ENCODE measurements at regions not wholly inside any gene's neighbourhood (a gene's known extent, or its start where the extent isn't known, plus 50 kb on each side); places are given as distances from the start of the nearest gene placed in this dataset.

DNA sequence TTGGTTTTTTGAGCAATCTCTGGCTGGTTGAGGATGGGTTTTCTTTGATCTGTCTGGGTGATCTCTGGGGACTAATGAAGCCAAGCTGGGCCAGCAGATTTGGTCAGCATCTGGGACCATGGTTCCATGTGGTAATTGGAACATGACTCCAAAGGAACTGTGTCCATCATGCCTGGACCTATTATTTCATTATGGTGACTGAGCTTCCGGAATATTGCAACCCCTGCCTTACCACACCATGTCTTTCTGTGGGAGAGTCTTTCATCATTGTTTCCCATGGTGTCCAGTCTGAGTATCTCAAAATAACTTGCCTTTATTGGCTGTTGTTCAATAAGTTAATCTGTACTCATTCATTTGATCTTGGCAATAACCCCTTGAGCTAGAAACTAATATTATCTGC, 624.9 kb upstream of the TBX3 start:
- H3K9ac ChIP-seq (ENCODE audit: low read depth in 1 of 2, low read length in 2 of 2): no peak overlapping the region
- TF ChIP-seq, protein P1, sequence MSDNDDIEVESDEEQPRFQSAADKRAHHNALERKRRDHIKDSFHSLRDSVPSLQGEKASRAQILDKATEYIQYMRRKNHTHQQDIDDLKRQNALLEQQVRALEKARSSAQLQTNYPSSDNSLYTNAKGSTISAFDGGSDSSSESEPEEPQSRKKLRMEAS (IDR thresholded peaks at IDR 0.05): no peak
- TF ChIP-seq, protein P2, sequence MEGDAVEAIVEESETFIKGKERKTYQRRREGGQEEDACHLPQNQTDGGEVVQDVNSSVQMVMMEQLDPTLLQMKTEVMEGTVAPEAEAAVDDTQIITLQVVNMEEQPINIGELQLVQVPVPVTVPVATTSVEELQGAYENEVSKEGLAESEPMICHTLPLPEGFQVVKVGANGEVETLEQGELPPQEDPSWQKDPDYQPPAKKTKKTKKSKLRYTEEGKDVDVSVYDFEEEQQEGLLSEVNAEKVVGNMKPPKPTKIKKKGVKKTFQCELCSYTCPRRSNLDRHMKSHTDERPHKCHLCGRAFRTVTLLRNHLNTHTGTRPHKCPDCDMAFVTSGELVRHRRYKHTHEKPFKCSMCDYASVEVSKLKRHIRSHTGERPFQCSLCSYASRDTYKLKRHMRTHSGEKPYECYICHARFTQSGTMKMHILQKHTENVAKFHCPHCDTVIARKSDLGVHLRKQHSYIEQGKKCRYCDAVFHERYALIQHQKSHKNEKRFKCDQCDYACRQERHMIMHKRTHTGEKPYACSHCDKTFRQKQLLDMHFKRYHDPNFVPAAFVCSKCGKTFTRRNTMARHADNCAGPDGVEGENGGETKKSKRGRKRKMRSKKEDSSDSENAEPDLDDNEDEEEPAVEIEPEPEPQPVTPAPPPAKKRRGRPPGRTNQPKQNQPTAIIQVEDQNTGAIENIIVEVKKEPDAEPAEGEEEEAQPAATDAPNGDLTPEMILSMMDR (IDR thresholded peaks at IDR 0.05; ENCODE audit: low read depth, low read length, missing input control): no peak
- TF ChIP-seq HNF4A (conservative IDR thresholded peaks at IDR 0.05) (no peak), FOXA2 (IDR thresholded peaks at IDR 0.05) (no peak), TAF1 (conservative IDR thresholded peaks at IDR 0.05) (no peak)
- TF ChIP-seq, protein P3, sequence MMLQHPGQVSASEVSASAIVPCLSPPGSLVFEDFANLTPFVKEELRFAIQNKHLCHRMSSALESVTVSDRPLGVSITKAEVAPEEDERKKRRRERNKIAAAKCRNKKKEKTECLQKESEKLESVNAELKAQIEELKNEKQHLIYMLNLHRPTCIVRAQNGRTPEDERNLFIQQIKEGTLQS (IDR thresholded peaks at IDR 0.05): no peak
- no peaks in the 10 kb centered on the region for H3K9me3 ChIP-seq (ENCODE audit: control insufficient read depth in 4 of 4, low read length in 3 of 4)
- WGBS: 97% methylated on average over 1 of the region's 1 CpG
- no peak for DNase-seq (ENCODE audit: low spot score)
- no peak overlapping the region for H3K4me3 ChIP-seq (ENCODE audit: low read depth in 1 of 3, low read length in 3 of 3)
- no peaks in the 10 kb centered on the region for H3K4me1 ChIP-seq (ENCODE audit: control insufficient read depth in 4 of 4, insufficient read depth in 4 of 4, low read length in 3 of 4)
- no peaks in the 10 kb centered on the region for H3K36me3 ChIP-seq (ENCODE audit: control insufficient read depth in 4 of 4, insufficient read depth in 3 of 4, low read depth in 1 of 4, low read length in 3 of 4)
- no peaks in the 10 kb centered on the region for H3K27me3 ChIP-seq (ENCODE audit: control insufficient read depth in 4 of 4, insufficient read depth in 4 of 4, low read length in 3 of 4)
- no peak overlapping the region for H3K27ac ChIP-seq (ENCODE audit: low read depth in 1 of 2, low read length in 2 of 2)

DNA sequence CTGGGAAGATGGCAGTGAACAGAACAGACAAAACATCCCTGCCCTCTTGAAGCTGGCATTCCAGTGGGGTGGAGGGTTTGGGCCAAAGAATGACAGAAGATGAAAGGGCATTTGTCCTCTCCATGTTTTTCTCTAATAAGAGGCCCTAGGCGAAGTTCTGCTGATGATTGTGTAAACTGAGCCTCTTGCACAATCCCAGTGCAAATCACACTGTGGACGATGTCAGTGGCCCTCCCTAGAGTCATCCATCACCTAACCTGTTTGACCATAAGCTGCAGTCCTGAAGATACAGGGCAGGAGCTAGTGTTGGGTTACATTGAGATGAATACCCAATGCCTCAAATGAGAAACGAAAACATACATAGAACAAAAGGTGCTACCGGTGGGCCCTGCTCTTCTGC, 622.4 kb upstream of the TBX3 start:
- no peak for DNase-seq (ENCODE audit: low spot score)
- TF ChIP-seq EGR1 (IDR thresholded peaks at IDR 0.05; ENCODE audit: low read depth in 2 of 2) (no peak), YY1 (IDR thresholded peaks at IDR 0.05) (no peak), GABPA (IDR thresholded peaks at IDR 0.05 in 1 of 2, conservative IDR thresholded peaks at IDR 0.05 in 1 of 2) (no peak), HNF4G (IDR thresholded peaks at IDR 0.05) (no peak)
- Histone ChIP-seq H3K9ac (ENCODE audit: low read depth in 1 of 2, low read length in 2 of 2) (no peak overlapping the region), H3K4me3 (ENCODE audit: low read depth in 1 of 3, low read length in 3 of 3) (no peak overlapping the region), H3K36me3 (ENCODE audit: control insufficient read depth in 4 of 4, insufficient read depth in 3 of 4, low read depth in 1 of 4, low read length in 3 of 4) (no peaks in the 10 kb centered on the region), H3K4me1 (ENCODE audit: control insufficient read depth in 4 of 4, insufficient read depth in 4 of 4, low read length in 3 of 4) (no peaks in the 10 kb centered on the region), H3K9me3 (ENCODE audit: control insufficient read depth in 4 of 4, low read length in 3 of 4) (peaks cover 0 to 2% (median 0%) of the 10 kb centered on the region in 4 donors), H3K27ac (ENCODE audit: low read depth in 1 of 2, low read length in 2 of 2) (no peak overlapping the region), H3K27me3 (ENCODE audit: control insufficient read depth in 4 of 4, insufficient read depth in 4 of 4, low read length in 3 of 4) (no peaks in the 10 kb centered on the region)
- WGBS: 59% methylated on average over 4 of the region's 4 CpGs

DNA sequence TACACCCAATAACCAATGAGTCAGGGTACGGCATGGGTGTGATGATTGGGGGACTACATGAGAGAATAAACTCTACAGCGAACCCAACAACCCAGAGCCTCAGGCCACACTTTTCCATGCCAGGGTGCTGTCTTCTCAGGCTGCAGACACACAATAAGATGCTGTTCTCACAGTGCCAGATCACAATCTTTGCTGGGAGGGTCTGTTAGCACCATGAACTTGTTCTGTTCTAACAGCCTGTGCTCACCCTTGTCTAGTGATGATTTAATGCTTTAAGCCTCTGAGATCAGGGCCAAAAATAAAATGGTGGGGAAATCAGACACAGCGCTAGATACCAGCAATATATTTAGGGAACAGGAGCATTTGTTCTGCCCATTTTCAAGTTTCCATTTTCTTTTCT, 621.9 kb upstream of the TBX3 start:
- H3K36me3 ChIP-seq (ENCODE audit: control insufficient read depth in 4 of 4, insufficient read depth in 3 of 4, low read depth in 1 of 4, low read length in 3 of 4): no peaks in the 10 kb centered on the region
- WGBS: 97% methylated on average over 3 of the region's 3 CpGs
- H3K4me1 ChIP-seq (ENCODE audit: control insufficient read depth in 4 of 4, insufficient read depth in 4 of 4, low read length in 3 of 4): no peaks in the 10 kb centered on the region
- no peak overlapping the region for H3K4me3 ChIP-seq (ENCODE audit: low read depth in 1 of 3, low read length in 3 of 3)
- TF ChIP-seq RAD21 (IDR thresholded peaks at IDR 0.05) (no peak), EGR1 (IDR thresholded peaks at IDR 0.05; ENCODE audit: low read depth in 2 of 2) (no peak), SP1 (IDR thresholded peaks at IDR 0.05) (no peak), JUND (IDR thresholded peaks at IDR 0.05) (no peak), NR2F2 (IDR thresholded peaks at IDR 0.05) (no peak), GABPA (IDR thresholded peaks at IDR 0.05 in 1 of 2, conservative IDR thresholded peaks at IDR 0.05 in 1 of 2) (no peak), HNF4G (IDR thresholded peaks at IDR 0.05) (no peak), FOXA1 (IDR thresholded peaks at IDR 0.05) (no peak)
- no peak for DNase-seq (ENCODE audit: low spot score)
- H3K27ac ChIP-seq (ENCODE audit: low read depth in 1 of 2, low read length in 2 of 2): no peak overlapping the region
- H3K9me3 ChIP-seq (ENCODE audit: control insufficient read depth in 4 of 4, low read length in 3 of 4): peaks cover 0 to 2% (median 0%) of the 10 kb centered on the region in 4 donors
- no peaks in the 10 kb centered on the region for H3K27me3 ChIP-seq (ENCODE audit: control insufficient read depth in 4 of 4, insufficient read depth in 4 of 4, low read length in 3 of 4)
- no peak overlapping the region for H3K9ac ChIP-seq (ENCODE audit: low read depth in 1 of 2, low read length in 2 of 2)

All from liver (tissue), 8 donors.